Activated B cell treated with CpG ODN at 0.5 μM for 24 hours (primary cell): ENCODE measurements at regions not wholly inside any gene's neighbourhood (a gene's known extent, or its start where the extent isn't known, plus 50 kb on each side); places are given as distances from the start of the nearest gene placed in this dataset.
"Not testable (repeated sequence)": the region's sequence is repeated elsewhere in the genome, so short reads cannot be mapped to it uniquely, and the experiment has no call there.

Experiments used
- ATAC-seq: fragments of 200-7000 bp; cut with Tn5 transposase; one replicate; pipeline ENCODE4 v1.10.0; 2021; ENCODE audit warnings: low read depth, mild to moderate bottlenecking, moderate library complexity
- CTCF ChIA-PET: fragments of 350-600 bp; sonication (Branson Sonifier 250); formaldehyde crosslinking; loops from one replicate; lab custom pipeline; 2021; ENCODE audit warnings: antibody characterized with exemption; lab: Charles Lee
- POLR2A ChIA-PET: fragments of 350-600 bp; sonication (Branson Sonifier 250); formaldehyde crosslinking; loops from one replicate; lab custom pipeline; 2021; ENCODE audit warnings: antibody characterized with exemption; lab: Charles Lee
- DNase-seq: peaks from one replicate; pipeline ENCODE4 v3.0.0; 2022
- H3K27ac Mint-ChIP-seq: one replicate; pipeline ENCODE4 v1.8.0; 2020; ENCODE audit warnings: mixed read lengths
- H3K27me3 Mint-ChIP-seq: one replicate; pipeline ENCODE4 v1.8.0; 2021; ENCODE audit warnings: mixed read lengths
- H3K36me3 Mint-ChIP-seq: one replicate; pipeline ENCODE4 v1.8.0; 2021; ENCODE audit warnings: low read depth, mixed read lengths
- H3K4me1 Mint-ChIP-seq: one replicate; pipeline ENCODE4 v1.8.0; 2021; ENCODE audit warnings: mixed read lengths
- H3K4me3 Mint-ChIP-seq: one replicate; pipeline ENCODE4 v1.8.0; 2020; ENCODE audit warnings: mild to moderate bottlenecking, mixed read lengths
- H3K9me3 Mint-ChIP-seq: one replicate; pipeline ENCODE4 v1.8.0; 2020; ENCODE audit warnings: mixed read lengths
- CTCF ChIP-seq: fragments of 200-600 bp; IDR thresholded peaks from one replicate; pipeline ENCODE4 v1.8.0; 2022; ENCODE audit warnings: antibody characterized with exemption, mild to moderate bottlenecking
- intact Hi-C: fragments of 100-400 bp; cut with micrococcal nuclease; formaldehyde crosslinking; loops from one replicate; pipeline ENCODE4 v1.15.1; 2024

DNA sequence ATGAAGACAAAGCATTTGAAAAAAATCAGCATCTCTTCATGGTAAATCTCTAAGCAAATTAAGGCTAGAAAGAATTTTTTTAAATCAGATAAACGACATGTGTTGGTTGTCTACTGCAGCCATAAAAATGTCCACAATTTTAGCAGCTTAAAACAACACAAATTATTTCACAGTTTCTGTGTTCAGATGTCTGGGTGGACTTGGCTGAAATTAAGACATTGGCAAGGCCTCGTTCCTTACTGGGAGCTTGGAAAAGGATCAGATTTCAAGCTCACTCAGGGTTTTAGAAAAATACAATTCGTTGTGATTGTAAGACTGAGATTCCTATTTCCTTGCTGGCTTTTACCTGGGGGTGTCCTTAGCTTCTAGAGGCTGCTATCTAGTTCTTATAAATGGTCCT lies 1470.6 kb downstream of the PCDH19 start:
- Mint-ChIP-seq H3K36me3 (no peaks in the 10 kb centered on the region), H3K4me3 (no peak overlapping the region), H3K4me1 (no peaks in the 10 kb centered on the region), H3K27me3 (no peaks in the 10 kb centered on the region), H3K27ac (no peak overlapping the region), H3K9me3 (peaks cover 1% of the 10 kb centered on the region)
- no peak for TF ChIP-seq CTCF
- no peak for DNase-seq
- CTCF ChIA-PET: no interaction called here
- POLR2A ChIA-PET: no interaction called here
- ATAC-seq: no peak
- intact Hi-C loops: no loop called here

DNA sequence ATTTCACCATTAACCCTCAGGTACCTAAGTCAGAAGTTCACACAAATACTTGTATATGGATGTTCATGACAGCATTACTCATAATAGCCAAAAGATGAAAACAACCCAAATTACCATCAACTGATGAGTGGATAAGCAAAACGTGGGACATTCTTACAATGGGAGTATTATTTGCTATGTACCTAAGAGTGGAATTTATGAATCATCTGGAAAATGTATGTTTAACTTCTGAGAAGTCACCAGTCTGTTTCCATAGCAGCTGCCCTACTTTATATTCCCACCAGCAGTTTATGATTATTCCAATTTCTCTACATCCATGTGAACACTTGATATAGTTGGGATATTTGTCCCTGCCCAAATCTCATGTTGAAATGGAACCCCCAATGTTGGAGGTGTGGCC lies 1478.9 kb downstream of the PCDH19 start:
- no peak overlapping the region for H3K27ac Mint-ChIP-seq
- CTCF ChIA-PET: no interaction called here
- POLR2A ChIA-PET: no interaction called here

DNA sequence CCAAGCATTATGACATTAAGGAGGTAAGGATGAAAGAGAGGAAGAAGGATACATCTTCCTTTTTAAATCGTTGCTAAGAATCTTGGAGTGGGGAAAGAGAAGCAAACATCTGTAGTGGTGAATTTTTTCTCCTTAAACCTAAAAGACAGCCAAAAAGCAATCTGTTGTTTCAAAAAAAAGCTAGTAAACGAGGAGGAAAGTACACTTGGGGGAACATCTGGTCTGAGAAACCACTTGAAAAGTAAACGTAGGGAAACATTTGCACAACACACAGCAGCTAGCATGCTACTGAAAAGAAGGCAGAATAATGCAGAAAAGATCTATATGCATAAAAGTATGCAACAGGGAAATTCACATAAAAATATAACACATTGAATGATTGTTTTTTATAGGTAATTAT lies 1485.6 kb downstream of the PCDH19 start:
- no peaks in the 10 kb centered on the region for H3K4me1 Mint-ChIP-seq
- no peak overlapping the region for H3K4me3 Mint-ChIP-seq
- no peak for TF ChIP-seq CTCF
- CTCF ChIA-PET: no interaction called here
- no peak overlapping the region for H3K27ac Mint-ChIP-seq
- H3K9me3 Mint-ChIP-seq: peaks cover 2% of the 10 kb centered on the region
- intact Hi-C loops: no loop called here
- POLR2A ChIA-PET: no interaction called here
- DNase-seq (no peak), ATAC-seq (no peak)
- no peaks in the 10 kb centered on the region for H3K27me3 Mint-ChIP-seq
- H3K36me3 Mint-ChIP-seq: no peaks in the 10 kb centered on the region

More for the DNA sequence above, 1478.9 kb downstream of the PCDH19 start:
- H3K27me3 Mint-ChIP-seq: no peaks in the 10 kb centered on the region
- intact Hi-C loops: no loop called here
- H3K9me3 Mint-ChIP-seq: peaks cover 2% of the 10 kb centered on the region
- no peak for TF ChIP-seq CTCF
- no peaks in the 10 kb centered on the region for H3K36me3 Mint-ChIP-seq
- ATAC-seq (no peak), DNase-seq (no peak)
- no peak overlapping the region for H3K4me3 Mint-ChIP-seq
- no peaks in the 10 kb centered on the region for H3K4me1 Mint-ChIP-seq

- CTCF ChIA-PET: no interaction called here
- H3K27me3 Mint-ChIP-seq: no peaks in the 10 kb centered on the region
- no peak overlapping the region for H3K4me3 Mint-ChIP-seq
- no peak for TF ChIP-seq CTCF
- ATAC-seq (no peak), DNase-seq (no peak)
- POLR2A ChIA-PET: no interaction called here
- H3K27ac Mint-ChIP-seq: no peak overlapping the region
- no peaks in the 10 kb centered on the region for H3K9me3 Mint-ChIP-seq
- no peaks in the 10 kb centered on the region for H3K4me1 Mint-ChIP-seq
- intact Hi-C loops: no loop called here
- H3K36me3 Mint-ChIP-seq: no peaks in the 10 kb centered on the region
Observed at GRCh38 chrX:98897191-98897590, 1512.9 kb downstream of the PCDH19 start.

GRCh38 chrX:98850639-98851038 lies 1559.4 kb downstream of the PCDH19 start:
- CTCF ChIA-PET, H3K27me3 Mint-ChIP-seq, ATAC-seq, H3K9me3 Mint-ChIP-seq, intact Hi-C loops, DNase-seq, H3K4me3 Mint-ChIP-seq, H3K36me3 Mint-ChIP-seq, H3K4me1 Mint-ChIP-seq, H3K27ac Mint-ChIP-seq, POLR2A ChIA-PET: not testable (repeated sequence)
